IMR-90 (cell line): ENCODE measurements at regions not wholly inside any gene's neighbourhood (a gene's known extent, or its start where the extent isn't known, plus 50 kb on each side); places are given as distances from the start of the nearest gene placed in this dataset.

ENCODE experiments used
- ATAC-seq: fragments of 200-7000 bp; cut with Tn5 transposase; 2 replicates; pipeline ENCODE4 v1.9.1; 2020; ENCODE audit warnings: low read depth, mild to moderate bottlenecking, moderate library complexity
- BruUV-seq: library from RNA; stranded (reverse); fragments of 400-500 nt; replicated peaks from 2 replicates; lab custom pipeline; 2021; lab: Mats Ljungman, UMichigan
- CTCF ChIA-PET: fragments of 300-600 bp; formaldehyde crosslinking; extraction: SDS; loops from one replicate; lab custom pipeline; 2021; ENCODE audit warnings: antibody characterized with exemption; lab: Yijun Ruan, JAX
- POLR2A ChIA-PET: fragments of 300-600 bp; sonication (Branson Sonifier 250); formaldehyde crosslinking; loops from one replicate; lab custom pipeline; 2022; ENCODE audit warnings: antibody characterized with exemption; ENCODE audit not compliant: unreplicated experiment; lab: Charles Lee
- DNase-seq: peaks from one replicate; pipeline ENCODE4 v3.0.0; 2013
- H2AFZ ChIP-seq: replicated peaks from 2 replicates; pipeline ENCODE3; 2013; ENCODE audit warnings: low read length, mild to moderate bottlenecking; ENCODE audit not compliant: poor library complexity
- H2AK5ac ChIP-seq: 2 replicates; pipeline ENCODE4 v1.6.1; 2013; ENCODE audit warnings: low read depth, low read length, inconsistent platforms
- H2AK9ac ChIP-seq: replicated peaks from 2 replicates; pipeline ENCODE3; 2013; ENCODE audit warnings: mild to moderate bottlenecking, low read depth, low read length, moderate library complexity; ENCODE audit not compliant: poor library complexity
- H2BK120ac ChIP-seq: 2 replicates; pipeline ENCODE4 v1.6.1; 2013; ENCODE audit warnings: low read depth, low read length, inconsistent platforms
- H2BK15ac ChIP-seq: 3 replicates; pipeline ENCODE4 v1.6.1; 2013; ENCODE audit warnings: low read depth, low read length, inconsistent platforms
- H2BK20ac ChIP-seq: 2 replicates; pipeline ENCODE4 v1.6.1; 2013; ENCODE audit warnings: low read depth, mild to moderate bottlenecking, inconsistent platforms, low read length, moderate library complexity
- H2BK5ac ChIP-seq: 2 replicates; pipeline ENCODE4 v1.6.1; 2013; ENCODE audit warnings: mild to moderate bottlenecking, low read depth, low read length, inconsistent platforms; ENCODE audit not compliant: poor library complexity, severe bottlenecking
- H3K14ac ChIP-seq: replicated peaks from 2 replicates; pipeline ENCODE4 v1.6.1; 2013; ENCODE audit warnings: low read depth, low read length, inconsistent platforms
- H3K18ac ChIP-seq: 2 replicates; pipeline ENCODE4 v1.6.1; 2013; ENCODE audit warnings: low read depth, low read length, control low read depth
- H3K23ac ChIP-seq: 2 replicates; pipeline ENCODE4 v1.6.1; 2013; ENCODE audit warnings: low read depth, low read length, inconsistent platforms
- H3K27ac ChIP-seq: 2 replicates; pipeline ENCODE4 v1.5.1; 2013; ENCODE audit warnings: mild to moderate bottlenecking, control low read depth, low read length; ENCODE audit not compliant: insufficient read depth
- H3K27me3 ChIP-seq: 2 replicates; pipeline ENCODE4 v1.6.1; 2013; ENCODE audit warnings: low read length; ENCODE audit not compliant: control insufficient read depth, insufficient read depth
- H3K36me3 ChIP-seq: 2 replicates; pipeline ENCODE4 v1.6.1; 2013; ENCODE audit warnings: low read length, mixed read lengths; ENCODE audit not compliant: control insufficient read depth, insufficient read depth
- H3K4ac ChIP-seq: 2 replicates; pipeline ENCODE4 v1.6.1; 2013; ENCODE audit warnings: low read depth, low read length, inconsistent platforms
- H3K4me1 ChIP-seq: 2 replicates; pipeline ENCODE4 v1.6.1; 2013; ENCODE audit warnings: low read length, mixed read lengths; ENCODE audit not compliant: control insufficient read depth, insufficient read depth
- H3K4me2 ChIP-seq: 2 replicates; pipeline ENCODE4 v1.6.1; 2013; ENCODE audit warnings: low read depth, mild to moderate bottlenecking, control low read depth, low read length, moderate library complexity
- H3K4me3 ChIP-seq: 2 replicates; pipeline ENCODE4 v1.5.1; 2013; ENCODE audit warnings: low read depth, mild to moderate bottlenecking, control low read depth, low read length, moderate library complexity; ENCODE audit not compliant: insufficient read depth
- H3K56ac ChIP-seq: 2 replicates; pipeline ENCODE4 v1.6.1; 2013; ENCODE audit warnings: low read length, inconsistent platforms; ENCODE audit not compliant: insufficient read depth; ENCODE audit errors: extremely low read depth
- H3K79me1 ChIP-seq, 2 experiments: 2 replicates each; pipeline ENCODE4 v1.6.1; 2013; ENCODE audit warnings: low read length in 2 of 2, inconsistent platforms in 1 of 2, low read depth in 1 of 2
- H3K9ac ChIP-seq: 2 replicates; pipeline ENCODE4 v1.6.1; 2013; ENCODE audit warnings: low read depth, low read length, control low read depth
- H3K9me1 ChIP-seq: 2 replicates; pipeline ENCODE4 v1.6.1; 2013; ENCODE audit warnings: low read length, inconsistent platforms; ENCODE audit not compliant: insufficient read depth
- H3K9me3 ChIP-seq: 2 replicates; pipeline ENCODE4 v1.6.1; 2013; ENCODE audit warnings: low read length; ENCODE audit not compliant: control insufficient read depth, insufficient read depth
- H4K20me1 ChIP-seq: 2 replicates; pipeline ENCODE4 v1.6.1; 2013; ENCODE audit warnings: low read length, inconsistent platforms; ENCODE audit not compliant: insufficient read depth
- H4K5ac ChIP-seq: 2 replicates; pipeline ENCODE4 v1.6.1; 2013; ENCODE audit warnings: mild to moderate bottlenecking, low read depth, low read length, control low read depth
- H4K8ac ChIP-seq, 2 experiments: 2 replicates each; pipeline ENCODE4 v1.6.1; 2013; ENCODE audit warnings: low read depth in 2 of 2, low read length in 2 of 2, control low read depth in 1 of 2, inconsistent platforms in 1 of 2
- H4K91ac ChIP-seq: 2 replicates; pipeline ENCODE4 v1.6.1; 2013; ENCODE audit warnings: low read depth, low read length, inconsistent platforms; ENCODE audit not compliant: insufficient read depth
- BHLHE40 ChIP-seq: fragments of 150-350 bp; IDR thresholded peaks from 2 replicates; pipeline ENCODE4 v1.6.1; 2016; ENCODE audit warnings: mild to moderate bottlenecking, low read depth, low read length
- CEBPB ChIP-seq: IDR thresholded peaks from 2 replicates; pipeline ENCODE4 v1.6.1; 2012; ENCODE audit warnings: low read depth, low read length, improper control_type of control experiment
- CHD1 ChIP-seq: IDR thresholded peaks from 2 replicates; pipeline ENCODE4 v1.6.1; 2012; ENCODE audit warnings: low read depth, low read length, improper control_type of control experiment
- FOS ChIP-seq: fragments of 150-350 bp; IDR thresholded peaks from 2 replicates; pipeline ENCODE4 v1.6.1; 2016; ENCODE audit warnings: low read depth, low read length
- MAFK ChIP-seq: IDR thresholded peaks from 2 replicates; pipeline ENCODE4 v1.6.1; 2012; ENCODE audit warnings: low read depth, low read length, improper control_type of control experiment
- MAZ ChIP-seq: IDR thresholded peaks from 2 replicates; pipeline ENCODE4 v1.6.1; 2012; ENCODE audit warnings: low read depth, mild to moderate bottlenecking, low read length, improper control_type of control experiment, moderate library complexity, borderline replicate concordance
- MXI1 ChIP-seq: IDR thresholded peaks from 2 replicates; pipeline ENCODE4 v1.6.1; 2012; ENCODE audit warnings: low read depth, mild to moderate bottlenecking, low read length, moderate library complexity, borderline replicate concordance
- NFE2L2 ChIP-seq: fragments of 150-350 bp; IDR thresholded peaks from 2 replicates; pipeline ENCODE4 v1.6.1; 2016; ENCODE audit warnings: low read depth, mild to moderate bottlenecking, low read length
- POLR2A ChIP-seq: IDR thresholded peaks from 2 replicates; pipeline ENCODE4 v1.6.1; 2012; ENCODE audit warnings: mild to moderate bottlenecking, low read depth, low read length
- RAD21 ChIP-seq: IDR thresholded peaks from 2 replicates; pipeline ENCODE4 v1.6.1; 2012; ENCODE audit warnings: low read length, improper control_type of control experiment
- RFX5 ChIP-seq: IDR thresholded peaks from 2 replicates; pipeline ENCODE4 v1.8.0; 2012; ENCODE audit warnings: low read depth, mild to moderate bottlenecking, low read length, moderate library complexity
- SMC3 ChIP-seq: fragments of 150-350 bp; IDR thresholded peaks from 2 replicates; pipeline ENCODE4 v1.6.1; 2016; ENCODE audit warnings: low read depth, mild to moderate bottlenecking, antibody characterized with exemption, low read length, moderate library complexity
- WGBS, 2 experiments: methylation state at CpG; one replicate each; pipeline versions ENCODE4 v1.1.5 to v1.1.7; 2013; ENCODE audit warnings: missing lambda C conversion rate in 2 of 2; ENCODE audit not compliant: insufficient read length in 1 of 2; ENCODE audit errors: extremely low coverage in 2 of 2; 5-methylcytosine and 5-hydroxymethylcytosine counted together
- dilution Hi-C: fragments of 300-500 bp; cut with HindIII; formaldehyde crosslinking; loops from one replicate; pipeline ENCODE4 v1.14.3; 2018; ENCODE audit warnings: low sequenced_read_pairs; ENCODE audit not compliant: unreplicated experiment
- in situ Hi-C: fragments of 300-500 bp; cut with MboI; formaldehyde crosslinking; loops from 3 replicates; pipeline ENCODE4 v1.14.3; 2019; ENCODE audit warnings: low sequenced_read_pairs, inconsistent platforms, mixed read lengths
- intact Hi-C: fragments of 100-400 bp; cut with micrococcal nuclease; formaldehyde crosslinking; loops from 2 replicates; pipeline ENCODE4 v1.10.0; 2022
- TF ChIP-seq, protein P1 (sequence below): conservative IDR thresholded peaks from 2 replicates; pipeline ENCODE4 v1.5.1; 2012; ENCODE audit warnings: mild to moderate bottlenecking, low read depth, low read length, improper control_type of control experiment
- TF ChIP-seq, protein P2 (sequence below): fragments of 150-350 bp; IDR thresholded peaks from 2 replicates; pipeline ENCODE4 v1.6.1; 2017; ENCODE audit warnings: mild to moderate bottlenecking, antibody characterized with exemption, low read length, low read depth
- TF ChIP-seq, protein P3 (sequence below): fragments of 150-350 bp; IDR thresholded peaks from 2 replicates; pipeline ENCODE4 v1.6.1; 2016; ENCODE audit warnings: low read depth, mild to moderate bottlenecking, low read length, moderate library complexity, borderline replicate concordance

DNA sequence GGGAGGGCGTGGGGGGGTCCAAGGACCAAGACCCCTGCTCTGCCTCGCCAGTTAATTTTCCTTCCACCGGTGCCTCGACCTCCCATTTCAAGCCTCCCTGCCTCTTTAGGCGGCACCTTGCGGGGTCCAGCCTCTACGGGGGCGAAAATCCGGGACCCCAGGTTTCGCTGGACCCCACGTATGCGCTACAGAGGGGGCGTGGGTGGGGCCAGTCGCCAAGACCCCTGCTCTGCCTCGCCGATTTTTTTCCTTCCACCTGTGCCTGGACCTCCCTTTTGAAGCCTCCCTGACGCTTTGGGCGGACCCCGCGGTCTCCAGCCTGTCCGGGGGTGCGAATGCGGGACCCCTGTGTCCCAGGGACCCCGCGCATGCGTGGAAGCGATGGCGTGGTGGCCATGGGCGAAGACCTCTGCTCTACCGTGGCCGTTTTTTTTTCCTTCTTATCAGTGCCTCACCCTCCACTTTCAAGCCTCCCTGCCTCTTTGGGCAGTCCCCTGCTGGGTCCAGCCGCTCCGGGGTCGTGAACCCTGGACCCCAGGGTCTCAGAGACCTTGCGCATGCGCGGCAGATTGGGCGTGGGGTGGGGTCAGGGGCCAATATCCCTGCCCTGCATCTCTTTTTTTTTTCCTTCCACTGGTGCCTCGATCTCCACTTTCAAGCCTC lies 324.2 kb downstream of the ALG10 start:
- Histone ChIP-seq H2BK5ac (no peak overlapping the region), H3K79me1 (no peaks in the 10 kb centered on the region), H3K4ac (no peak overlapping the region), H2BK15ac (no peak overlapping the region), H3K18ac (no peak overlapping the region), H2AK9ac (no peak overlapping the region), H3K56ac (no peak overlapping the region), H3K4me2 (no peak overlapping the region), H4K5ac (no peak overlapping the region), H3K9me1 (no peaks in the 10 kb centered on the region), H4K8ac (no peak overlapping the region), H3K36me3 (no peaks in the 10 kb centered on the region), H2AFZ (no peak overlapping the region), H2AK5ac (no peak overlapping the region), H3K4me3 (no peak overlapping the region), H3K27me3 (no peaks in the 10 kb centered on the region), H3K9me3 (peaks cover 24% of the 10 kb centered on the region), H3K14ac (no peak overlapping the region), H3K9ac (no peak overlapping the region), H2BK120ac (no peak overlapping the region), H3K23ac (no peak overlapping the region), H3K27ac (no peak overlapping the region), H4K20me1 (no peaks in the 10 kb centered on the region), H4K91ac (no peak overlapping the region), H3K4me1 (no peaks in the 10 kb centered on the region), H2BK20ac (no peak overlapping the region)
- DNase-seq (no peak), ATAC-seq (no peak)
- dilution Hi-C loops: no loop called here
- no peak for TF ChIP-seq RFX5
- TF ChIP-seq FOS: no peak
- no peak for TF ChIP-seq CEBPB
- no peak for TF ChIP-seq SMC3
- TF ChIP-seq MAFK: no peak
- no peak for TF ChIP-seq BHLHE40
- TF ChIP-seq, protein P1, sequence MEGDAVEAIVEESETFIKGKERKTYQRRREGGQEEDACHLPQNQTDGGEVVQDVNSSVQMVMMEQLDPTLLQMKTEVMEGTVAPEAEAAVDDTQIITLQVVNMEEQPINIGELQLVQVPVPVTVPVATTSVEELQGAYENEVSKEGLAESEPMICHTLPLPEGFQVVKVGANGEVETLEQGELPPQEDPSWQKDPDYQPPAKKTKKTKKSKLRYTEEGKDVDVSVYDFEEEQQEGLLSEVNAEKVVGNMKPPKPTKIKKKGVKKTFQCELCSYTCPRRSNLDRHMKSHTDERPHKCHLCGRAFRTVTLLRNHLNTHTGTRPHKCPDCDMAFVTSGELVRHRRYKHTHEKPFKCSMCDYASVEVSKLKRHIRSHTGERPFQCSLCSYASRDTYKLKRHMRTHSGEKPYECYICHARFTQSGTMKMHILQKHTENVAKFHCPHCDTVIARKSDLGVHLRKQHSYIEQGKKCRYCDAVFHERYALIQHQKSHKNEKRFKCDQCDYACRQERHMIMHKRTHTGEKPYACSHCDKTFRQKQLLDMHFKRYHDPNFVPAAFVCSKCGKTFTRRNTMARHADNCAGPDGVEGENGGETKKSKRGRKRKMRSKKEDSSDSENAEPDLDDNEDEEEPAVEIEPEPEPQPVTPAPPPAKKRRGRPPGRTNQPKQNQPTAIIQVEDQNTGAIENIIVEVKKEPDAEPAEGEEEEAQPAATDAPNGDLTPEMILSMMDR: no peak
- no peak for TF ChIP-seq CHD1
- no peak for TF ChIP-seq RAD21
- no peak for TF ChIP-seq MXI1
- TF ChIP-seq, protein P2, sequence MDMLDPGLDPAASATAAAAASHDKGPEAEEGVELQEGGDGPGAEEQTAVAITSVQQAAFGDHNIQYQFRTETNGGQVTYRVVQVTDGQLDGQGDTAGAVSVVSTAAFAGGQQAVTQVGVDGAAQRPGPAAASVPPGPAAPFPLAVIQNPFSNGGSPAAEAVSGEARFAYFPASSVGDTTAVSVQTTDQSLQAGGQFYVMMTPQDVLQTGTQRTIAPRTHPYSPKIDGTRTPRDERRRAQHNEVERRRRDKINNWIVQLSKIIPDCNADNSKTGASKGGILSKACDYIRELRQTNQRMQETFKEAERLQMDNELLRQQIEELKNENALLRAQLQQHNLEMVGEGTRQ: no peak
- TF ChIP-seq NFE2L2: no peak
- no peak for TF ChIP-seq POLR2A
- TF ChIP-seq, protein P3, sequence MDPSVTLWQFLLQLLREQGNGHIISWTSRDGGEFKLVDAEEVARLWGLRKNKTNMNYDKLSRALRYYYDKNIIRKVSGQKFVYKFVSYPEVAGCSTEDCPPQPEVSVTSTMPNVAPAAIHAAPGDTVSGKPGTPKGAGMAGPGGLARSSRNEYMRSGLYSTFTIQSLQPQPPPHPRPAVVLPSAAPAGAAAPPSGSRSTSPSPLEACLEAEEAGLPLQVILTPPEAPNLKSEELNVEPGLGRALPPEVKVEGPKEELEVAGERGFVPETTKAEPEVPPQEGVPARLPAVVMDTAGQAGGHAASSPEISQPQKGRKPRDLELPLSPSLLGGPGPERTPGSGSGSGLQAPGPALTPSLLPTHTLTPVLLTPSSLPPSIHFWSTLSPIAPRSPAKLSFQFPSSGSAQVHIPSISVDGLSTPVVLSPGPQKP: no peak
- no peak for TF ChIP-seq MAZ
- intact Hi-C loops: no loop called here
- BruUV-seq: no TSS peak
- in situ Hi-C loops: no loop called here
- ChIA-PET CTCF (no interaction called here), POLR2A (no interaction called here)
- 58% methylated on average over 15 of the region's 39 CpGs; no CpG with 5 or more reads in 1 of the 2 experiments for WGBS, 2 experiments
